ENCODE measurements at regions not wholly inside any gene's neighbourhood (a gene's known extent, or its start where the extent isn't known, plus 50 kb on each side); places are given as distances from the start of the nearest gene placed in this dataset.

GRCh38 chr15:61724251-61724939 is 335.9 kb downstream of the VPS13C start:
- H3K36me3 ChIP-seq, result no peaks in the 10 kb centered on the region
- TF ChIP-seq CTCF (IDR thresholded peaks at IDR 0.05; ENCODE audit: low read depth, low read length), result no peak
- no peak for DNase-seq

DNA sequence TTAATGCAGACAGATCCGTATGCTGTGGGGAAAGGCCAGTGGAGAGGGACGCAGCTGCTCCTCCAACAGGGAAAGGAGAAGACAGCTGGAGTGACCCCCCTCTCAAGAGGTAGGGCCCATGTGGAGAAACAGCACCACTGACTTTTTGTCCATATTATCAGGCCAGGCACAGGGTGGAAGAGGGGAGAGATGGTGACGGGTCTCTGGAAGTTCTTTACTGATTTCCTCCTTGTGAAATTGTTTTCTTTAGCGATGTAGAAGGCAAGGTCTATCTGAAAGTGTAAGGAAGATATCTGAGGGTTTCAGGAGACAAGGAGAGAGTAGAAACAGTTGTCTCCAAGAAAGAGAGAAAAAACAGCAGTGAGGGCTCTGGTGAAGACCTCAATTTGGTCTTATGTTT is 338.8 kb downstream of the VPS13C start:
- DNase-seq, result no peak
- Histone ChIP-seq H3K4me3 (ENCODE audit: low read depth, low read length) (no peak overlapping the region), H3K27ac (no peak overlapping the region), H3K36me3 (no peaks in the 10 kb centered on the region), H3K27me3 (ENCODE audit: insufficient read depth, low read depth, severe bottlenecking) (no peaks in the 10 kb centered on the region), H3K9me3 (ENCODE audit: severe bottlenecking) (no peaks in the 10 kb centered on the region)
- no peak for TF ChIP-seq CTCF (IDR thresholded peaks at IDR 0.05; ENCODE audit: low read depth, low read length)

More at GRCh38 chr15:61724251-61724939, 335.9 kb downstream of the VPS13C start:
- Histone ChIP-seq H3K27ac (no peak overlapping the region), H3K4me3 (ENCODE audit: low read depth, low read length) (no peak overlapping the region), H3K27me3 (ENCODE audit: insufficient read depth, low read depth, severe bottlenecking) (no peaks in the 10 kb centered on the region), H3K9me3 (ENCODE audit: severe bottlenecking) (no peaks in the 10 kb centered on the region)

GRCh38 chr15:61720197-61720704 is 340.0 kb downstream of the VPS13C start:
- no peak for TF ChIP-seq CTCF (IDR thresholded peaks at IDR 0.05; ENCODE audit: low read depth, low read length)
- Histone ChIP-seq H3K36me3 (no peaks in the 10 kb centered on the region), H3K4me3 (ENCODE audit: low read depth, low read length) (no peak overlapping the region), H3K27me3 (ENCODE audit: insufficient read depth, low read depth, severe bottlenecking) (no peaks in the 10 kb centered on the region), H3K9me3 (ENCODE audit: severe bottlenecking) (no peaks in the 10 kb centered on the region), H3K27ac (no peak overlapping the region)
- DNase-seq, result no peak

DNA sequence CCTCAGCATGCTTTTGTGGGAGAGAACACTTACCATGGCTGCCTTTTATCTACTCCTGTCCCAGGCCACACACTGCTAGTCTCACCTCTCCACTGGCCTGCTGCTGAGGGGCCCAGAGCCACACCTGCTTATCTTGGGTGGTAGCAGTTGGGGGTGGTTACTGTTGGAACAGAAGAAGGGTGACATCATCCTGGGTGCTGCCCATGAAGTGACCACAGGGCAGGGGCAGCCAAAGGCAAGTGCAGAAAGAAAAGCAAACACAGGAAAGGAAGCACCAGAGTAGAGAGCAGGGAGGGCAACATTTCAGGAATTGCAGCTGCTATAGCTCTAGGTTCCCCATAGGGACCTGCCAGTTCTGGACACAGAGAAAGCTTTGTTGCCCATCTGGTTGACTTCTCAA is 345.2 kb downstream of the VPS13C start:
- Histone ChIP-seq H3K36me3 (no peaks in the 10 kb centered on the region), H3K27ac (no peak overlapping the region), H3K27me3 (ENCODE audit: insufficient read depth, low read depth, severe bottlenecking) (no peaks in the 10 kb centered on the region), H3K9me3 (ENCODE audit: severe bottlenecking) (no peaks in the 10 kb centered on the region), H3K4me3 (ENCODE audit: low read depth, low read length) (no peak overlapping the region)
- no peak for DNase-seq
- no peak for TF ChIP-seq CTCF (IDR thresholded peaks at IDR 0.05; ENCODE audit: low read depth, low read length)

DNA sequence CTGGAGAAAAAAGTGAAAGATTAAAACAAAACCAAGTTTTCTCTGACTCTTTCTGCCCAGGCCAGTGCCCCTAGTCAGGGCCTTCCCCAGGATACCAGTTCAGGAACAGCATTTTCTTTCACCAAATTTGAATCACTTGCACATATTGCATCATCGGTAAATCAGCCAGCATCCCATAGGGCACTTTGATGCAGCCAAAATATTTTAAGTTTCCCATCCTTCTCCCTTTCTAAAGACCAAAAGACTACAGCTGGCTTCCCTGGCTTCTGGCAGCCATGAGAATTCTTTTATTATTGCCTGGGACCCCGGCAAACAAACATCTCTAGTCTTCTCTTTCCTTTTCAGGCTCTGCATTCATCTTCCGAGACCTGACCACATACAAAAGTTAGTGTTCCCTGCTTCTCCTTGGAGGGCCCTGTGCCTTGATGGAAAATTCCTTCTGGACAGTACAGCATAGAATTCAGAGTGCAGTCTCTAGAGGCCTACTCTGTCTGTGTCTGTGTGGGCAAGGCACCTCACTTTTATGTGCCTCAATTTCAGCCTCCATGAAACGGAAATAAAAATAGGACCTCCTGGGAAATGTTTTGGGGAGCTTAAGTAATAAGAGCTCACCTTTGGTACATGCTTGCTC is 348.0 kb downstream of the VPS13C start:
- Histone ChIP-seq H3K9me3 (ENCODE audit: severe bottlenecking) (no peaks in the 10 kb centered on the region), H3K27ac (no peak overlapping the region), H3K36me3 (no peaks in the 10 kb centered on the region), H3K27me3 (ENCODE audit: insufficient read depth, low read depth, severe bottlenecking) (no peaks in the 10 kb centered on the region), H3K4me3 (ENCODE audit: low read depth, low read length) (no peak overlapping the region)
- TF ChIP-seq CTCF (IDR thresholded peaks at IDR 0.05; ENCODE audit: low read depth, low read length), result no peak
- DNase-seq, result no peak

Measured in WERI-Rb-1 (cell line).